ENCODE measurements at regions not wholly inside any gene's neighbourhood (a gene's known extent, or its start where the extent isn't known, plus 50 kb on each side); places are given as distances from the start of the nearest gene placed in this dataset.

- no peaks in the 10 kb centered on the region for H3K79me2 ChIP-seq (ENCODE audit: insufficient read depth, low read length)
- H3K9me2 ChIP-seq (replicated peaks; ENCODE audit: insufficient read depth, low read length) = no peaks in the 10 kb centered on the region
- H3K9ac ChIP-seq (ENCODE audit: low read length) = no peak overlapping the region
- H3K4me2 ChIP-seq (ENCODE audit: low read depth, low read length, poor library complexity, severe bottlenecking) = no peak overlapping the region
- no peaks in the 10 kb centered on the region for H4K20me1 ChIP-seq (ENCODE audit: low read depth, low read length)
- H2AFZ ChIP-seq (ENCODE audit: low read depth, low read length, severe bottlenecking) = no peak overlapping the region
- H3K4me3 ChIP-seq (ENCODE audit: insufficient read depth, low read length, poor library complexity, severe bottlenecking) = no peak overlapping the region
- no peaks in the 10 kb centered on the region for H3K36me3 ChIP-seq (ENCODE audit: low read length)
- H3K27ac ChIP-seq (ENCODE audit: low read depth, low read length) = no peak overlapping the region
- no peaks in the 10 kb centered on the region for H3K27me3 ChIP-seq (ENCODE audit: low read length)
- no peak for TF ChIP-seq CTCF (IDR thresholded peaks at IDR 0.05; ENCODE audit: insufficient read depth, low read length, poor library complexity, severe bottlenecking)
- no peak for TF ChIP-seq EZH2phosphoT487 (conservative IDR thresholded peaks at IDR 0.05; ENCODE audit: low read length)
- H3F3A ChIP-seq (ENCODE audit: insufficient read depth) = no peaks in the 10 kb centered on the region
- H3K9me3 ChIP-seq (ENCODE audit: insufficient read depth, low read length) = 0 out of 2 replicates have a peak, but pooled peaks cover 3% of the 10 kb centered on the region
These were observed 369.9 kb downstream of the BTBD3 start for GRCh38 chr20:12287575-12287974.

DNA sequence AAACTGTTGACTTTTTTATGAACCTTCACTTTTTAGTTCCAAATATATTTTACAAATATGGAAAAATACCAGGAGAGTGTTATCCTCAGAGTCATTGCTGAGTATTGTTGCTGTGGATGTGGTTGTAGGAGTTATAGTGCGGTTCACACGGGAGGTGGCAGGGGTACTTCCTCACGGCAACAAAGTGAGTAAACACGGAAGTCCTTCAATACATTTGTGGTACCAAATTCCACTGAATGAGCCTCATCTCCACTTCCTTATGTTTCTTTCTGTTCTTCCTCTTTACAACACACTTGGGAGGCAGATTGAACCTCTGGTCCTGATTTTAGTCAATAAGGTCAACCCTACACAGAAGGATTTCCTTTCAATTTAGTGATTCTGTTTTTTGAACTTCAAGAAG, 371.8 kb downstream of the BTBD3 start:
- Histone ChIP-seq H2AFZ (ENCODE audit: low read depth, low read length, severe bottlenecking) (no peak overlapping the region), H3K4me3 (ENCODE audit: insufficient read depth, low read length, poor library complexity, severe bottlenecking) (no peak overlapping the region), H3K27ac (ENCODE audit: low read depth, low read length) (no peak overlapping the region), H4K20me1 (ENCODE audit: low read depth, low read length) (no peaks in the 10 kb centered on the region), H3K79me2 (ENCODE audit: insufficient read depth, low read length) (no peaks in the 10 kb centered on the region), H3K36me3 (ENCODE audit: low read length) (no peaks in the 10 kb centered on the region), H3F3A (ENCODE audit: insufficient read depth) (no peaks in the 10 kb centered on the region), H3K9me2 (replicated peaks; ENCODE audit: insufficient read depth, low read length) (no peaks in the 10 kb centered on the region), H3K27me3 (ENCODE audit: low read length) (no peaks in the 10 kb centered on the region), H3K9ac (ENCODE audit: low read length) (no peak overlapping the region), H3K4me2 (ENCODE audit: low read depth, low read length, poor library complexity, severe bottlenecking) (no peak overlapping the region), H3K9me3 (ENCODE audit: insufficient read depth, low read length) (0 out of 2 replicates have a peak, but pooled peaks cover 3% of the 10 kb centered on the region)
- TF ChIP-seq EZH2phosphoT487 (conservative IDR thresholded peaks at IDR 0.05; ENCODE audit: low read length) (no peak), CTCF (IDR thresholded peaks at IDR 0.05; ENCODE audit: insufficient read depth, low read length, poor library complexity, severe bottlenecking) (no peak)

- Histone ChIP-seq H3F3A (ENCODE audit: insufficient read depth) (no peaks in the 10 kb centered on the region), H4K20me1 (ENCODE audit: low read depth, low read length) (no peaks in the 10 kb centered on the region), H3K9ac (ENCODE audit: low read length) (no peak overlapping the region), H3K27ac (ENCODE audit: low read depth, low read length) (no peak overlapping the region), H3K79me2 (ENCODE audit: insufficient read depth, low read length) (no peaks in the 10 kb centered on the region), H3K36me3 (ENCODE audit: low read length) (no peaks in the 10 kb centered on the region), H2AFZ (ENCODE audit: low read depth, low read length, severe bottlenecking) (no peak overlapping the region), H3K27me3 (ENCODE audit: low read length) (no peaks in the 10 kb centered on the region), H3K9me3 (ENCODE audit: insufficient read depth, low read length) (0 out of 2 replicates have a peak, but pooled peaks cover 3% of the 10 kb centered on the region), H3K4me3 (ENCODE audit: insufficient read depth, low read length, poor library complexity, severe bottlenecking) (no peak overlapping the region), H3K4me2 (ENCODE audit: low read depth, low read length, poor library complexity, severe bottlenecking) (no peak overlapping the region), H3K9me2 (replicated peaks; ENCODE audit: insufficient read depth, low read length) (no peaks in the 10 kb centered on the region)
- TF ChIP-seq CTCF (IDR thresholded peaks at IDR 0.05; ENCODE audit: insufficient read depth, low read length, poor library complexity, severe bottlenecking) (no peak), EZH2phosphoT487 (conservative IDR thresholded peaks at IDR 0.05; ENCODE audit: low read length) (no peak)
These were observed 373.7 kb downstream of the BTBD3 start for GRCh38 chr20:12291386-12291785.
